Vagina (tissue), 2 donors: ENCODE measurements at regions not wholly inside any gene's neighbourhood (a gene's known extent, or its start where the extent isn't known, plus 50 kb on each side); places are given as distances from the start of the nearest gene placed in this dataset.

Experiments used
- DNase-seq, 2 donors: peaks; one replicate each; pipeline ENCODE4 v3.0.0-alpha.2; 2017; ENCODE audit errors: extremely low spot score in 2 of 2
- H3K27ac ChIP-seq: fragments of 200-600 bp; sonication (generic); one replicate; pipeline ENCODE4 v1.5.1; 2019
- H3K27me3 ChIP-seq: fragments of 200-600 bp; sonication (generic); one replicate; pipeline ENCODE4 v1.5.1; 2019
- H3K36me3 ChIP-seq, 2 donors: fragments of 200-600 bp; sonication (generic); one replicate each; pipeline ENCODE4 v1.5.1; 2017 to 2019
- H3K4me1 ChIP-seq: fragments of 200-600 bp; sonication (generic); one replicate; pipeline ENCODE4 v1.5.1; 2019
- H3K4me3 ChIP-seq, 2 donors: fragments of 200-600 bp; sonication (generic); 1 replicate in 1 of 2; 2 replicates in 1 of 2; pipeline ENCODE4 v1.5.1; 2016 to 2019
- H3K9me3 ChIP-seq: fragments of 200-600 bp; sonication (generic); one replicate; pipeline ENCODE4 v1.5.1; 2019
- POLR2A ChIP-seq, 2 donors: fragments of 450-650 bp; IDR thresholded peaks; one replicate each; pipeline ENCODE4 v1.6.1; 2017; ENCODE audit warnings: antibody characterized with exemption in 2 of 2, mild to moderate bottlenecking in 2 of 2, moderate library complexity in 2 of 2
- POLR2AphosphoS5 ChIP-seq, 2 donors: sonication (generic); formaldehyde crosslinking; IDR thresholded peaks; one replicate each; pipeline ENCODE4 v1.9.0; 2017; ENCODE audit warnings: antibody characterized with exemption in 2 of 2, mild to moderate bottlenecking in 2 of 2, low read depth in 1 of 2; ENCODE audit not compliant: insufficient read depth in 1 of 2
- intact Hi-C: fragments of 100-400 bp; cut with DNase I; formaldehyde crosslinking; loops from one replicate; pipeline ENCODE4 v1.15.1; 2023
- TF ChIP-seq, protein P1 (sequence below), 3 experiments: fragments of 450-650 bp in 2 of 3; fragments of 200-600 bp in 1 of 3; sonication (generic) in 1 of 3; IDR thresholded peaks; one replicate each; pipeline ENCODE4 v1.5.1; 2017 to 2019; ENCODE audit warnings: antibody characterized with exemption in 3 of 3, mild to moderate bottlenecking in 2 of 3, moderate library complexity in 2 of 3

DNA sequence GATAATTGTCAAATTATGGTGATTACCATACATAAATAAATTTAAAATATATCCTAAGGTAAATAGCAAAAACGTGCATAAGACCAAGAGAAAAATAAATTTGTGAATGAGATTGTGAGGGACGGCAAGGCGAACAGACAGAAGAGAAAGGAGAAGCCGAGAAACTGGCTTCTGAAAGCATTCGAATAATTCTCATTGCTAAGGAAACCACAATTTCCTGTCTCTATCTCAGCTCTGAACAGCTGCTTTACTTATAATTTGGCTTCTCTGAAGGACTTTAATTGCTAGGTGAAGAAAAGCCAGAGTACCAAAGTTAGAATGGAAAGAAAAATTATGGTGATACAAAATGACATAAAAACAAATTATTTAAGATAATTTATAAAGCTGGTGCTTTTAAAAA, 79.0 kb upstream of the RGS17 start:
- no peak overlapping the region for H3K27ac ChIP-seq
- H3K36me3 ChIP-seq = no peaks in the 10 kb centered on the region
- no peaks in the 10 kb centered on the region for H3K9me3 ChIP-seq
- no peaks in the 10 kb centered on the region for H3K4me1 ChIP-seq
- H3K4me3 ChIP-seq = no peak overlapping the region
- no peak for DNase-seq
- H3K27me3 ChIP-seq = no peaks in the 10 kb centered on the region
- TF ChIP-seq, protein P1, sequence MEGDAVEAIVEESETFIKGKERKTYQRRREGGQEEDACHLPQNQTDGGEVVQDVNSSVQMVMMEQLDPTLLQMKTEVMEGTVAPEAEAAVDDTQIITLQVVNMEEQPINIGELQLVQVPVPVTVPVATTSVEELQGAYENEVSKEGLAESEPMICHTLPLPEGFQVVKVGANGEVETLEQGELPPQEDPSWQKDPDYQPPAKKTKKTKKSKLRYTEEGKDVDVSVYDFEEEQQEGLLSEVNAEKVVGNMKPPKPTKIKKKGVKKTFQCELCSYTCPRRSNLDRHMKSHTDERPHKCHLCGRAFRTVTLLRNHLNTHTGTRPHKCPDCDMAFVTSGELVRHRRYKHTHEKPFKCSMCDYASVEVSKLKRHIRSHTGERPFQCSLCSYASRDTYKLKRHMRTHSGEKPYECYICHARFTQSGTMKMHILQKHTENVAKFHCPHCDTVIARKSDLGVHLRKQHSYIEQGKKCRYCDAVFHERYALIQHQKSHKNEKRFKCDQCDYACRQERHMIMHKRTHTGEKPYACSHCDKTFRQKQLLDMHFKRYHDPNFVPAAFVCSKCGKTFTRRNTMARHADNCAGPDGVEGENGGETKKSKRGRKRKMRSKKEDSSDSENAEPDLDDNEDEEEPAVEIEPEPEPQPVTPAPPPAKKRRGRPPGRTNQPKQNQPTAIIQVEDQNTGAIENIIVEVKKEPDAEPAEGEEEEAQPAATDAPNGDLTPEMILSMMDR (IDR thresholded peaks at IDR 0.05) = no peak
- no peak for TF ChIP-seq POLR2AphosphoS5 (IDR thresholded peaks at IDR 0.05; ENCODE audit: insufficient read depth in 1 of 2, low read depth in 1 of 2)
- intact Hi-C loops = no loop called here

DNA sequence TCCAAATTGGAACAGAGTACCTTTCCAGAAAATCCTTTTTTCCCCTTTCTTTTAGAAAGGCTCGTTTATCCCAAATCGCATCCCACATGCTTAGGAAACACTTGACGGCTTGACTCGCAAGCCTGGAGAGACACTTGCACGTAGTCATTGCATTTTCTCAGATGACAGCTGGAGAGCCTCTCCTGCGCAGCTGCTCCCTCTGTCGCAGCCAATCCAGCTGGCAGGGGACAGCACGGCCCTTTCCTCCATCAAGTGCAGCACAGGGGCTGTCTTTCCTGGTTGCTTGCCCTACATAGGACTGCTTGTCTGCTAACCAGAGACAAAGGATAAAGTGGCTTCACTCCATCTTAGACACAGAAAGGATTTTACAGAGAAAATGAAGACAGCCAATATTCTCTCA, 77.6 kb upstream of the RGS17 start:
- no peak overlapping the region for H3K27ac ChIP-seq
- TF ChIP-seq, protein P1 (IDR thresholded peaks at IDR 0.05) = no peak
- TF ChIP-seq POLR2AphosphoS5 (IDR thresholded peaks at IDR 0.05; ENCODE audit: insufficient read depth in 1 of 2, low read depth in 1 of 2) (no peak), POLR2A (IDR thresholded peaks at IDR 0.05) (no peak)
- DNase-seq = no peak
- H3K4me1 ChIP-seq = no peaks in the 10 kb centered on the region
- intact Hi-C loops = no loop called here
- no peaks in the 10 kb centered on the region for H3K9me3 ChIP-seq
- no peaks in the 10 kb centered on the region for H3K36me3 ChIP-seq
- no peaks in the 10 kb centered on the region for H3K27me3 ChIP-seq
- no peak overlapping the region for H3K4me3 ChIP-seq

DNA sequence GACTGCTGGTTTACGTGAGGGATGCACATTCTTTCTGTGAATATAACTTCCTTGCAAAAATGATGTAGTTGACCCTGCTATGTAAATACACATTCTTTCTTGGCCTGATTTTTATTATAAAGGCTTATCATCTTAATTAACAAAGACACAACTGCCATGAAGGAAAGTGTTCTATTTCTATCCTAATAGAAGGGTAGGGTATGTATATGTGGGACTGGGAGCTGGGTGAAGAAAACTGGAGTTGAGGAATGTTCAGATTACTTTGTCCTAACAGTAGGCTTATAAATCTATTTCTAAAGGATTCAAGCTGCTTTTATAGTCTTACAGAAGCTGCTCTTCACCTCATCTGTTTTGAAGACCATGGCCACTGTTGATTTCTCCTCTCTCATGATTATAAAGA, 76.5 kb upstream of the RGS17 start:
- no peaks in the 10 kb centered on the region for H3K36me3 ChIP-seq
- no peak overlapping the region for H3K27ac ChIP-seq
- intact Hi-C loops = no loop called here
- no peak overlapping the region for H3K4me3 ChIP-seq
- no peak for DNase-seq
- TF ChIP-seq POLR2A (IDR thresholded peaks at IDR 0.05) = no peak
- TF ChIP-seq, protein P1 (IDR thresholded peaks at IDR 0.05) = no peak
- no peak for TF ChIP-seq POLR2AphosphoS5 (IDR thresholded peaks at IDR 0.05; ENCODE audit: insufficient read depth in 1 of 2, low read depth in 1 of 2)
- H3K4me1 ChIP-seq = no peaks in the 10 kb centered on the region
- H3K27me3 ChIP-seq = no peaks in the 10 kb centered on the region
- H3K9me3 ChIP-seq = no peaks in the 10 kb centered on the region

DNA sequence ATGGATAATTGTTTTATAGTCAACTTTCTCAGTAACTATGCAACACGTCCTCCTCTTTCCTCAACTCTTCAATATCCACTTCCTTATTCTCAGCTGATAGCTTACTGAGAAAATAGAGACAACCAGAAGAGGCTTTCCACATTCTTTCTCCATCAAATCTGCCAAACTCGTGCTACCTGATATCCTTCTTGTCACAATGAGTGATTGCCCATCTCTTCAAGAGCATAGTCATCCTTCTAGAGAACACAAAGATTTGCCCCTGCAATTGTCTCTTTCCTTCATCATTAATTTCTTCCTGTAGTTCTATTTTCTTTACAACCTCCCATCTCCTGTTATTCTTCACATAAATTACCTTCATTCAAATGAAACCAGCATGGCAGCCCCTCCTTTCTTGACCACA, 75.9 kb upstream of the RGS17 start:
- H3K9me3 ChIP-seq = no peaks in the 10 kb centered on the region
- no peak overlapping the region for H3K4me3 ChIP-seq
- TF ChIP-seq POLR2A (IDR thresholded peaks at IDR 0.05) = no peak
- TF ChIP-seq, protein P1 (IDR thresholded peaks at IDR 0.05) = no peak
- no peak overlapping the region for H3K27ac ChIP-seq
- no peak for DNase-seq
- intact Hi-C loops = no loop called here
- no peaks in the 10 kb centered on the region for H3K36me3 ChIP-seq
- H3K27me3 ChIP-seq = no peaks in the 10 kb centered on the region
- H3K4me1 ChIP-seq = no peaks in the 10 kb centered on the region

DNA sequence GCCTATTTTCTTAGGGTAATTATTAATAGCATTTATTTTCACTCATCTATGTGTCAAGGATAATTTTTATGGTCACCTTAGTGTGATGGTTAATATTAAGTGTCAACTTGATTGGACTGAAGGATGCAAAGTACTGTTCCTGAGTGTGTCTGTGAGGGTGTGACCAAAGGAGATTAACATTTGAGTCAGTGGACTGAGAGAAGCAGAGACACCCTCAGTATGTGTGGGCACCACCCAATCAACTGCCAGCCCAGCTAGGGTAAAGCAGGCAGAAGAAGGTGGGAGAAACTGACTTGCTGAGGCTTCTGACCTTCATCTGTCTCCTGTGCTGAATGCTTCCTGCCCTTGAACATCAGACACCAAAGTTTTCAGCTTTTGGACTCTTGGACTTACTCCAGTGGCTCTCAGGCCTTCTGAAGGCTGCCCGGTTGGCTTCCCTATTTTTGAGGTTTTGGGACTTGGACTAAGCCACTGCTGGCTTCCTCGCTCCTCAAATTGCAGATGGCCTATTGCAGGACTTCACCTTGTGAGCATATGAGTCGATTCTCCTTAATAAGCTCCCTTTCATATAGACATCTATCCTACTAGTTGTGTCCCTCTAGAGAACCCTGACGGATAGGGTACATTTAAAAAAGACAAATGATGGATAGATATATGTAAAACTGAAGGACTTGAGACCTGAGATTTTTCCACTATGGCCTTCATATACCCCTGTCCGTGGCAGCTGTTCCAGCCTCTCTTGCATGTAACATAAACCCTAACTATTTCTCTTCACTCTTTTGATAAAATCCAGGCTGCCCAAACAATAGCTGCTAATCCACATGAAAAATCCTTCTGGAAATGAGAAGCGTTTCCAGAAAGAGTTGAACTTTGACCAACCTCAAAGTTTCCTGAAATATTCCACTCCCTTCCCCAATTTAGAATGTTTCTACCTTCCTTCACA, 62.1 kb upstream of the RGS17 start:
- Histone ChIP-seq H3K9me3 (no peaks in the 10 kb centered on the region), H3K27ac (no peak overlapping the region), H3K4me1 (no peaks in the 10 kb centered on the region), H3K27me3 (no peaks in the 10 kb centered on the region), H3K4me3 (no peak overlapping the region), H3K36me3 (no peaks in the 10 kb centered on the region)
- TF ChIP-seq POLR2A (IDR thresholded peaks at IDR 0.05) = no peak
- no peak for TF ChIP-seq POLR2AphosphoS5 (IDR thresholded peaks at IDR 0.05; ENCODE audit: insufficient read depth in 1 of 2, low read depth in 1 of 2)
- TF ChIP-seq, protein P1 (IDR thresholded peaks at IDR 0.05) = no peak
- DNase-seq = no peak
- intact Hi-C loops = no loop called here
